ENCODE measurements at regions not wholly inside any gene's neighbourhood (a gene's known extent, or its start where the extent isn't known, plus 50 kb on each side); places are given as distances from the start of the nearest gene placed in this dataset.
A peak's percentile ranks its signal among the peaks of the same experiment; 100 is the strongest.
"Not testable (repeated sequence)": the region's sequence is repeated elsewhere in the genome, so short reads cannot be mapped to it uniquely, and the experiment has no call there.

GRCh38 chr5:68683632-68684036 is 410.2 kb upstream of the SLC30A5 start:
- Mint-ChIP-seq H3K9me3 (no peaks in the 10 kb centered on the region), H3K27me3 (peaks cover 5 to 17% of the 10 kb centered on the region in 2 donors), H3K4me1 (peaks cover 14 to 26% of the 10 kb centered on the region in 2 donors), H3K36me3 (no peaks in the 10 kb centered on the region), H3K27ac (no peak overlapping the region), H3K4me3 (no peak overlapping the region)
- DNase-seq = no peak
- no peak for ATAC-seq (replicated peaks)

GRCh38 chr5:68685863-68686262 is 408.0 kb upstream of the SLC30A5 start:
- peaks cover 0 to under 1% of the 10 kb centered on the region in 2 donors for H3K36me3 Mint-ChIP-seq
- H3K4me1 Mint-ChIP-seq = peaks cover 2 to 13% of the 10 kb centered on the region in 2 donors
- no peak overlapping the region for H3K4me3 Mint-ChIP-seq
- ATAC-seq (replicated peaks) (no peak), DNase-seq (no peak)
- peaks cover 0 to under 1% of the 10 kb centered on the region in 2 donors for H3K9me3 Mint-ChIP-seq
- no peak overlapping the region for H3K27ac Mint-ChIP-seq
- H3K27me3 Mint-ChIP-seq = peaks cover 5 to 17% of the 10 kb centered on the region in 2 donors

DNA sequence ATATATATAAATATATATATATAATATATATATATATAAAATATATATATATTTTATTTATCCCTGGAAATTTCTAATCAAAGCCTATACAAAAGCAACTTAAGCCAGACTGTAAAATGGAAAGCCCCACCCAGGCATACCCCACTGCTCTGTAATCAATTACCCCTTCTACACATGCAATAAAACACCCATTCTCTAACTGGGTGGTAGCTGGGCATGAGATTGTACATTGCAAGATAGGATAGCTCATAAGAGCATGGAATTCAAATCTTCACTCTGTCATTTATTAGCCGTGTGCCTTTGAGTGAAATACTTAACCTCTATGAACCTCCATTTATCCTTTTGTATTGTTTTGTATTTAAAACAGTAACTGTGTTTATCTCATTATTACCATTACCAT is 405.3 kb upstream of the SLC30A5 start:
- H3K4me1 Mint-ChIP-seq = peaks cover 0 to 13% of the 10 kb centered on the region in 2 donors
- H3K36me3 Mint-ChIP-seq = peaks cover 2 to 9% of the 10 kb centered on the region in 2 donors
- H3K27ac Mint-ChIP-seq = no peak overlapping the region
- DNase-seq (no peak), ATAC-seq (replicated peaks) (no peak)
- H3K9me3 Mint-ChIP-seq = peaks cover 8 to 10% of the 10 kb centered on the region in 2 donors
- H3K4me3 Mint-ChIP-seq = no peak overlapping the region
- H3K27me3 Mint-ChIP-seq = peaks cover 0 to 10% of the 10 kb centered on the region in 2 donors

GRCh38 chr5:68689010-68689409 is 404.8 kb upstream of the SLC30A5 start:
- DNase-seq (no peak), ATAC-seq (replicated peaks) (no peak)
- peaks cover 2 to 9% of the 10 kb centered on the region in 2 donors for H3K36me3 Mint-ChIP-seq
- no peak overlapping the region for H3K4me3 Mint-ChIP-seq
- H3K27ac Mint-ChIP-seq = no peak overlapping the region
- H3K4me1 Mint-ChIP-seq = peaks cover under 1 to 13% of the 10 kb centered on the region in 2 donors
- peaks cover 0 to 10% of the 10 kb centered on the region in 2 donors for H3K27me3 Mint-ChIP-seq
- peaks cover 10% of the 10 kb centered on the region in 2 donors for H3K9me3 Mint-ChIP-seq

DNA sequence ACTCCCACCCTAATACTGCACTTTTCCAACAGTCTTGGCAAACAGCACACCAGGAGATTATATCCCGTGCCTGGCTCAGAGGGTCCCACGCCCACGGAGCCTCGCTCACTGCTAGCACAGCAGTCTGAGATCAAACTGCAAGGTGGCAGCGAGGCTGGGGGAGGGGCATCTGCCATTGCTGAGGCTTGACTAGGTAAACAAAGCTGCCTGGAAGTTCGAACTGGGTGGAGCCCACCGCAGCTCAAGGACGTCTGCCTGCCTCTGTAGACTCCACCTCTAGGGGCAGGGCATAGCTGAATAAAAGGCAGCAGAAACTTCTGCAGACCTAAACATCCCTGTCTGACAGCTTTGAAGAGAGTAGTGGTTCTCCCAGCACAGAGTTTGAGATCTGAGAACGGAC is 401.9 kb upstream of the SLC30A5 start:
- not testable (repeated sequence) for H3K27ac Mint-ChIP-seq; H3K4me3 Mint-ChIP-seq; DNase-seq; H3K27me3 Mint-ChIP-seq; ATAC-seq (replicated peaks); H3K4me1 Mint-ChIP-seq; H3K36me3 Mint-ChIP-seq; H3K9me3 Mint-ChIP-seq

DNA sequence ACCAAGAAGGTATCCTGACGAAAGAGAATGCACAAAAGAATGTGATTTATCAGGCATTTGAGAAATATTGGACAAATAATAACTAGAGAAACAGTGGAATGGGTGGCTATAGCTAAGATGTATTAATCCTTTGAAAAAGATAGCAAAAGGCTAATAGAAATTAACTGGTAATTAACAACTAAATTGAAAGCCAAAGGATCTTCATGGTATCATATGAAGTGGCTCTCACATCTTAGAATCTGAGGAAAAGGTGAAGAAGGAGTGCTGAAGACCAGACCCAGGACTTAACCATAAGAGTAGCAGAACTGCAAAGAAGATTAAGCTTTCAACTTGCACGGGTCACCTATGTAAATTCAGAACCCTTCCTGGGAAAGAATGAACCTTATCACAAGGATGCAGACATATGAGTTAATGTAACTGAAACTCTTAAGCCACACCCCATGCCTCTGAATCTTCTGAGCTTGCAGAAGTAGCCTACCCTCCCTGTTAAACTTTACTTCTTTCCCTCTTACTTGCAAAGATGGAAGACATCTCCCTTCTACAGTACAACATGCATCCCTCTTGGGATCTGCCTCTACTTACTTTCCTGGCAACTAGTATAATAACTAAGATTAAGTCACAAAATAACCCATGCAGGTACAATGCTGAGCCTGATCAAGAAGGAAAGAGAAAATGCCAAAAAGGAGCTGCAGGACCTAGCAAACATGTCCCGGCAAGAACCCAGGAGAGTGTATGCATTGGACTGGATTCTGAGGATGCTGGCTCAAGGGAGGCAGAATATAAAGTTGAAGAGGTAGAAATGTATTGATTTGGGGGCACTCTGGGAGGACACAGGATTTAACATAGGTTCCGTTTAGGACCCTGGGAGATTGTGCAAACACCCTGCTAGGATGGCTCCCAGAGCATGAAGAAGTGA is 395.5 kb upstream of the SLC30A5 start:
- no peak overlapping the region for H3K4me3 Mint-ChIP-seq

DNA sequence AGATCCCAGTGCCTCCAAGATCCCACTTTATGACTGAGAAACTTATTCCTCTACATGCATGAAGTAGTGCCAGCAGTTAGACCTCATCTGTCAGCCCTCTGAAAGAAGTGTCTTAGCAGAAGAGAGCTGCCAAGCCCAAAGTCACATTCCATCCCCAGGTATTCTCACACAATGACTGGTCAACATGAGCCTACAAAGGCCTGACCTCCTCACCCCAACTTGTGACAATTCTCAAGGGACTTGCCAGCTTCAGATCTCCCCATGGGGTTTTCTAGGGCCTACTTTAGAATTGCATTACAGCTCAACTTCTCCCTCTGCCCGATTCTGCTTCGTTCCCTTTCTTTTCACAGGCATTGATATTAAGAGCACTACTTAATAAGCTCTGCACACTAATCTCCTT is 393.8 kb upstream of the SLC30A5 start:
- Mint-ChIP-seq H3K9me3 (peaks cover 7 to 10% of the 10 kb centered on the region in 2 donors), H3K4me3 (no peak overlapping the region)
- no peak for DNase-seq

More for the DNA sequence above, 395.5 kb upstream of the SLC30A5 start:
- H3K9me3 Mint-ChIP-seq = peaks cover 9 to 10% of the 10 kb centered on the region in 2 donors
- H3K27me3 Mint-ChIP-seq = no peaks in the 10 kb centered on the region
- H3K27ac Mint-ChIP-seq = no peak overlapping the region
- ATAC-seq (replicated peaks) = no peak
- no peaks in the 10 kb centered on the region for H3K36me3 Mint-ChIP-seq
- DNase-seq = no peak
- peaks cover 12 to 17% of the 10 kb centered on the region in 2 donors for H3K4me1 Mint-ChIP-seq

DNA sequence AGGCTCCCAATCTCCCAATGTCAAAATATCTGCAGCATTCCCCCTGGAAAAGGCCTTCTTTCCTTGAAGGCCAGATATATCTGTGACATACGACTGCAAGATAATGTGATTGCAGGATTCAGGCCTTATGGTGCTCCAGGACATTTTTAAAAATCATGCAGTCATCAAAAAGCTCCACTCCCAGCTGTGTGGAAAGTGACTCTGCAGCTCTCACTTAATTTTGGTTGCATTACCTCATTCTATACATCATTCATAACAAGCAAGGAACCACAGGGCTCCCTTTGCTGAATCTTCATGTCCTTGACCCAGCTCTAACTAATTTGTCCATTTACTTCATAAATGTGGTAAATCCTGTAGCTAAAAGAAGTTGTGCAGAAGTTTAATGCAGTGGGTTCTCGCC is 386.2 kb upstream of the SLC30A5 start:
- H3K36me3 Mint-ChIP-seq = peaks cover 2 to 3% of the 10 kb centered on the region in 2 donors
- ATAC-seq (replicated peaks) (no peak), DNase-seq (no peak)
- no peaks in the 10 kb centered on the region for H3K27me3 Mint-ChIP-seq
- H3K4me3 Mint-ChIP-seq = no peak overlapping the region
- H3K27ac Mint-ChIP-seq = no peak overlapping the region
- peaks cover 2 to 4% of the 10 kb centered on the region in 2 donors for H3K9me3 Mint-ChIP-seq
- H3K4me1 Mint-ChIP-seq = peaks cover 28 to 56% of the 10 kb centered on the region in 2 donors

More for the DNA sequence above, 393.8 kb upstream of the SLC30A5 start:
- peaks cover 9 to 17% of the 10 kb centered on the region in 2 donors for H3K4me1 Mint-ChIP-seq
- no peaks in the 10 kb centered on the region for H3K27me3 Mint-ChIP-seq
- H3K27ac Mint-ChIP-seq = no peak overlapping the region
- no peaks in the 10 kb centered on the region for H3K36me3 Mint-ChIP-seq
- ATAC-seq (replicated peaks) = peak in 1 of 2 donors; percentile 57

DNA sequence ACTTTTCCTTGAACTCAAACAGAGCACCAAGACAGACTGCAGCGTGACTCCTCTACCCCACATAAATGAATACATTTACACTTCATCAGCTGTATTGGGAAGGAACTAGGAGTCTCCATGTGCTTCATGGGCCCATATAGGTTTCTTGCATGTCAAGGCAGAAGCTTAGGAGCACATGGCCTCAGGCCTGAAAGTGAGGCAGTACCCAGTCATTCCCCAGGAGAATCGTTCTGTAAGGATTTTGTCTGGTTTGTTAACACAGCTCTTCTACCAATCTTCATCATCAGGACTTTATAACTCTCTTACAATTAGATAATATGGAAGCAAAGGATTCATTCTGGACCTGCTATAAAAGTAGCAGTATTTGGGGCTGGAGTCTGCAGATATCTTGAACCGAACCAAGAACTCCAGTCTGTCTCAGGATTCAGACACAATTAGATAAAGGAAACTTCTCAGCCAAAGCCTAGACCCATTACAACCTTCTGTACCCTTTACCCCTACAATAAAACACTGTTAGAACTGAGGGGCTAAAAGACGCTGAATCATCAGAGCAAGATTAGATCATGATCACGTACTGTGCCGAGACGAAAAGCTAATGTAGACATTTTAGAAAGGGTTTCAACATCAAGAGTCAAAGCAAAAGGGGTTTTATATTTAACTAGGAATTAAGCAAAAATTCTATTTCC is 385.5 kb upstream of the SLC30A5 start:
- ATAC-seq (replicated peaks) (no peak), DNase-seq (no peak)
- no peak overlapping the region for H3K27ac Mint-ChIP-seq
- peaks cover 2 to 3% of the 10 kb centered on the region in 2 donors for H3K36me3 Mint-ChIP-seq
- H3K4me1 Mint-ChIP-seq = peaks cover 32 to 61% of the 10 kb centered on the region in 2 donors
- no peaks in the 10 kb centered on the region for H3K27me3 Mint-ChIP-seq
- H3K4me3 Mint-ChIP-seq = no peak overlapping the region
- peaks cover 2 to 4% of the 10 kb centered on the region in 2 donors for H3K9me3 Mint-ChIP-seq

GRCh38 chr5:68708842-68709170 is 385.0 kb upstream of the SLC30A5 start:
- Mint-ChIP-seq H3K27me3 (no peaks in the 10 kb centered on the region), H3K4me3 (no peak overlapping the region), H3K36me3 (peaks cover 2 to 3% of the 10 kb centered on the region in 2 donors), H3K9me3 (peaks cover 2 to 4% of the 10 kb centered on the region in 2 donors), H3K4me1 (peaks cover 35 to 66% of the 10 kb centered on the region in 2 donors), H3K27ac (no peak overlapping the region)
- no peak for DNase-seq
- ATAC-seq (replicated peaks) = no peak

DNA sequence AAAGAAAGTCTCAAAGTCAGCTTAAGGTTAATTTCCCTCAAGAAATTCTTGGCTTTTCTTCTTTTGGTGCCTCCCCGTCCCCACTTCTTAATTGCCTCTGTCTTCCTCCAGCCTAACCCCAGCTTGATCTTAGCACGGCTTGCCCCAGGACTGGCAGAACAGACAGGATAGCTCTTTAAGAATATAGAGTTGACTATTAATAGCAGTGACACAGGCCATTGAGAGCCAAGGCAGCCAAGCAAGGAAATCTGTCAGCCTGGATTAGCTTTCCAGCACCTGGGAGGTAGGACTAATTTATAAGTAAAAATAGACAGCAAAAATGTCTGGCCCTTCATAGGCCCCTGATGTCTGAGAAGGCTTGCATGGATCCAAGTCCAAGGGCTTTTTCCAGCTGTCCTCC is 384.6 kb upstream of the SLC30A5 start:
- Mint-ChIP-seq H3K36me3 (peaks cover 2 to 3% of the 10 kb centered on the region in 2 donors), H3K27me3 (no peaks in the 10 kb centered on the region), H3K27ac (no peak overlapping the region), H3K4me1 (peaks cover 36 to 70% of the 10 kb centered on the region in 2 donors), H3K4me3 (no peak overlapping the region), H3K9me3 (peaks cover 2 to 4% of the 10 kb centered on the region in 2 donors)
- ATAC-seq (replicated peaks) = no peak
- no peak for DNase-seq

GRCh38 chr5:68710514-68710913 is 383.3 kb upstream of the SLC30A5 start:
- Mint-ChIP-seq H3K9me3 (peaks cover 2 to 4% of the 10 kb centered on the region in 2 donors), H3K4me1 (peaks cover 40 to 75% of the 10 kb centered on the region in 2 donors), H3K27me3 (no peaks in the 10 kb centered on the region), H3K36me3 (peaks cover 2 to 3% of the 10 kb centered on the region in 2 donors), H3K27ac (peak overlapping the region; percentile 25), H3K4me3 (peak overlapping the region; percentile 15 to 31)
- ATAC-seq (replicated peaks) = peak; percentile 68 to 72
- peak; percentile 8 for DNase-seq

DNA sequence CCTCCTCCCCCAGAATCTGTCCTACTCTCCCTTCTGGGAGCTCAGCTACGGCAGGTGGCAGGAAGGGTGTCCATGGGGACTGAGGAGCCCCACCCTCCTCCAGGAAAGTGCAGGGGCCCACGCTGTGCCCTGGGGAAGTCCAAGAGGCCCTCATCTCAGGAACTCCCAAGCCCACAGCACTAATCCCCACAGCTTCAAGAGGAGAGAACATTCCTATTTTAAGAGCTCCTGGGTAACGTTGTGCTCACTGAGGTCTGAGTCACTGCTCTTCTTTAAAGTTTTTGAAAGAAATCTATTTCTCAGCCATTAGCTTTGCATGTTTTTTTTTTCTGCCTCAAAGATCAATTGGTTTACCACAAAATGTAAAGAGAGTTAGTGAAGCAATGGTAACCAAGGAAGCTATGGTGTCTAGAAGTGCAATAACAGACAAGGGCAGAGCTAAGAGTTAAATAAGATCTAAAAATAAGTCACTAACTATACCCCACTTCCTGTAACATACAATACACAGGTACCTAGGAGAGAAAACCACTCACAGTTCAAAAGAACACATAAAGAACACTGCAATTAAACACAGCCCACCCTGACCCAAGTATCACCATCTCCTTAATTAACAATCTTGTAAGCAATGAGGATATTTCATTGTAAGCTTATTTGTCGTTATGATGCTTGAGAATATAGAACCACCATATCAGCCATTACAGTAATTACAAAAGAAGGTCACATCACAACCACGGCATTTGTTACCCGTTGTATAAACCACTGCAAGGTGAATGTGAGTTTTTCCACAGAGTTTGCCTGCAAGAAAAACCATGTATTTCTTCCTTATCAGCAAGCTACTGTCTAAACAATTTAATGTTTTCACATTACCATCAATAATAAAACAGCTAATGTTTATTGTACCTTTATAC is 382.3 kb upstream of the SLC30A5 start:
- H3K9me3 Mint-ChIP-seq = peaks cover 2% of the 10 kb centered on the region in 2 donors
- DNase-seq = peak; percentile 5
- H3K4me3 Mint-ChIP-seq = peak overlapping the region; percentile 27 to 31
- H3K36me3 Mint-ChIP-seq = peaks cover under 1 to 3% of the 10 kb centered on the region in 2 donors
- H3K4me1 Mint-ChIP-seq = peaks cover 40 to 72% of the 10 kb centered on the region in 2 donors
- peak; percentile 91 to 93 for ATAC-seq (replicated peaks)
- H3K27me3 Mint-ChIP-seq = no peaks in the 10 kb centered on the region
- H3K27ac Mint-ChIP-seq = peak overlapping the region; percentile 93

- Mint-ChIP-seq H3K9me3 (peaks cover 7 to 8% of the 10 kb centered on the region in 2 donors), H3K4me3 (no peak overlapping the region), H3K36me3 (peaks cover 3 to 7% of the 10 kb centered on the region in 2 donors), H3K4me1 (peaks cover 30 to 44% of the 10 kb centered on the region in 2 donors), H3K27ac (no peak overlapping the region), H3K27me3 (no peaks in the 10 kb centered on the region)
- no peak for ATAC-seq (replicated peaks)
- DNase-seq = no peak
These were observed 379.0 kb upstream of the SLC30A5 start for GRCh38 chr5:68714810-68715209.
